ENCODE measurements at regions not wholly inside any gene's neighbourhood (a gene's known extent, or its start where the extent isn't known, plus 50 kb on each side); places are given as distances from the start of the nearest gene placed in this dataset.
A peak's percentile ranks its signal among the peaks of the same experiment; 100 is the strongest.

- Histone ChIP-seq H3K27ac (no peak overlapping the region), H3K9me3 (ENCODE audit: low read depth) (no peaks in the 10 kb centered on the region), H3K4me3 (no peak overlapping the region), H3K4me1 (ENCODE audit: low read depth) (no peaks in the 10 kb centered on the region), H3K27me3 (no peaks in the 10 kb centered on the region), H3K36me3 (no peaks in the 10 kb centered on the region)
- no peak for DNase-seq (ENCODE audit: low read depth in 1 of 2, low spot score in 1 of 2)
- TF ChIP-seq CTCF (IDR thresholded peaks at IDR 0.05; ENCODE audit: low read depth, low read length) = no peak
Observed at GRCh38 chr5:81907012-81907635, 64.7 kb upstream of the ATG10 start.

GRCh38 chr5:81906086-81906485 lies 65.7 kb upstream of the ATG10 start:
- peak in 1 of 2 donors; percentile 11 for DNase-seq (ENCODE audit: low read depth in 1 of 2, low spot score in 1 of 2)
- no peaks in the 10 kb centered on the region for H3K9me3 ChIP-seq (ENCODE audit: low read depth)
- no peak for TF ChIP-seq CTCF (IDR thresholded peaks at IDR 0.05; ENCODE audit: low read depth, low read length)
- no peak overlapping the region for H3K27ac ChIP-seq
- H3K4me1 ChIP-seq (ENCODE audit: low read depth) = no peaks in the 10 kb centered on the region
- no peak overlapping the region for H3K4me3 ChIP-seq
- H3K27me3 ChIP-seq = no peaks in the 10 kb centered on the region
- H3K36me3 ChIP-seq = no peaks in the 10 kb centered on the region

GRCh38 chr5:81904861-81905260 lies 67.0 kb upstream of the ATG10 start:
- Histone ChIP-seq H3K4me1 (ENCODE audit: low read depth) (no peaks in the 10 kb centered on the region), H3K9me3 (ENCODE audit: low read depth) (no peaks in the 10 kb centered on the region), H3K27me3 (no peaks in the 10 kb centered on the region), H3K4me3 (no peak overlapping the region), H3K27ac (no peak overlapping the region), H3K36me3 (no peaks in the 10 kb centered on the region)
- DNase-seq (ENCODE audit: low read depth in 1 of 2, low spot score in 1 of 2) = no peak
- no peak for TF ChIP-seq CTCF (IDR thresholded peaks at IDR 0.05; ENCODE audit: low read depth, low read length)

- Histone ChIP-seq H3K27ac (no peak overlapping the region), H3K27me3 (no peaks in the 10 kb centered on the region), H3K9me3 (ENCODE audit: low read depth) (no peaks in the 10 kb centered on the region), H3K4me3 (no peak overlapping the region), H3K36me3 (no peaks in the 10 kb centered on the region), H3K4me1 (ENCODE audit: low read depth) (no peaks in the 10 kb centered on the region)
- no peak for TF ChIP-seq CTCF (IDR thresholded peaks at IDR 0.05; ENCODE audit: low read depth, low read length)
- DNase-seq (ENCODE audit: low read depth in 1 of 2, low spot score in 1 of 2) = no peak
Observed at GRCh38 chr5:81904166-81904565, 67.7 kb upstream of the ATG10 start.

- Histone ChIP-seq H3K9me3 (ENCODE audit: low read depth) (no peaks in the 10 kb centered on the region), H3K27ac (no peak overlapping the region), H3K36me3 (no peaks in the 10 kb centered on the region), H3K4me1 (ENCODE audit: low read depth) (no peaks in the 10 kb centered on the region), H3K27me3 (no peaks in the 10 kb centered on the region), H3K4me3 (no peak overlapping the region)
- TF ChIP-seq CTCF (IDR thresholded peaks at IDR 0.05; ENCODE audit: low read depth, low read length) = no peak
- DNase-seq (ENCODE audit: low read depth in 1 of 2, low spot score in 1 of 2) = no peak
Observed at GRCh38 chr5:81901586-81901985, 70.2 kb upstream of the ATG10 start.
